MG63 (cell line): ENCODE measurements at regions not wholly inside any gene's neighbourhood (a gene's known extent, or its start where the extent isn't known, plus 50 kb on each side); places are given as distances from the start of the nearest gene placed in this dataset.

ENCODE experiments used
- DNase-seq: peaks from one replicate; pipeline ENCODE4 v3.0.0-alpha.2; 2020
- H3K27me3 ChIP-seq: fragments of 250-450 bp; sonication (Bioruptor Pico); 2 replicates; pipeline ENCODE4 v1.5.1; 2020; ENCODE audit warnings: mild to moderate bottlenecking, moderate library complexity
- H3K36me3 ChIP-seq: fragments of 250-450 bp; sonication (Bioruptor Pico); 2 replicates; pipeline ENCODE4 v1.5.1; 2020; ENCODE audit warnings: mild to moderate bottlenecking, moderate library complexity
- H3K4me3 ChIP-seq: fragments of 250-450 bp; sonication (Bioruptor Pico); 2 replicates; pipeline ENCODE4 v1.5.1; 2020; ENCODE audit warnings: mild to moderate bottlenecking, moderate library complexity
- H3K9me3 ChIP-seq: fragments of 250-450 bp; sonication (Bioruptor Pico); 2 replicates; pipeline ENCODE4 v1.5.1; 2020; ENCODE audit warnings: mild to moderate bottlenecking, moderate library complexity

GRCh38 chr4:110265001-110265400, 66.6 kb upstream of the ELOVL6 start:
- H3K9me3 ChIP-seq: no peaks in the 10 kb centered on the region
- H3K36me3 ChIP-seq: no peaks in the 10 kb centered on the region
- no peaks in the 10 kb centered on the region for H3K27me3 ChIP-seq
- DNase-seq: no peak
- no peak overlapping the region for H3K4me3 ChIP-seq

- no peaks in the 10 kb centered on the region for H3K27me3 ChIP-seq
- no peaks in the 10 kb centered on the region for H3K36me3 ChIP-seq
- DNase-seq: no peak
Observed at GRCh38 chr4:110260299-110260698, 61.9 kb upstream of the ELOVL6 start.

GRCh38 chr4:110250023-110250387, 51.6 kb upstream of the ELOVL6 start:
- Histone ChIP-seq H3K36me3 (no peaks in the 10 kb centered on the region), H3K27me3 (no peaks in the 10 kb centered on the region), H3K9me3 (no peaks in the 10 kb centered on the region), H3K4me3 (no peak overlapping the region)
- no peak for DNase-seq

More at GRCh38 chr4:110260299-110260698, 61.9 kb upstream of the ELOVL6 start:
- no peaks in the 10 kb centered on the region for H3K9me3 ChIP-seq
- H3K4me3 ChIP-seq: no peak overlapping the region

GRCh38 chr4:110248831-110249253, 50.4 kb upstream of the ELOVL6 start:
- H3K36me3 ChIP-seq: no peaks in the 10 kb centered on the region
- H3K27me3 ChIP-seq: no peaks in the 10 kb centered on the region
- H3K9me3 ChIP-seq: no peaks in the 10 kb centered on the region
- no peak for DNase-seq
- no peak overlapping the region for H3K4me3 ChIP-seq
